GM23338 (cell line): ENCODE measurements at regions not wholly inside any gene's neighbourhood (a gene's known extent, or its start where the extent isn't known, plus 50 kb on each side); places are given as distances from the start of the nearest gene placed in this dataset.

Experiments
- CTCF ChIP-seq, 2 experiments: fragments of 200-600 bp in 1 of 2; sonication (generic) in 1 of 2; conservative IDR thresholded peaks; 2 replicates each; pipeline versions ENCODE4 v1.5.1 to v1.6.1; 2016 to 2017; ENCODE audit warnings: antibody characterized with exemption in 2 of 2, low read depth in 2 of 2, mild to moderate bottlenecking in 2 of 2, moderate library complexity in 1 of 2
- EZH2phosphoT487 ChIP-seq: fragments of 200-600 bp; sonication (generic); IDR thresholded peaks from one replicate; pipeline ENCODE4 v1.8.1; 2018; ENCODE audit warnings: antibody characterized with exemption; ENCODE audit not compliant: unreplicated experiment
- JUNB ChIP-seq: IDR thresholded peaks from one replicate; pipeline ENCODE4 v1.6.1; 2016; ENCODE audit warnings: antibody characterized with exemption; ENCODE audit not compliant: unreplicated experiment

- TF ChIP-seq CTCF (conservative IDR thresholded peaks at IDR 0.05; ENCODE audit: low read depth in 2 of 2), result no peak
- no peak for TF ChIP-seq EZH2phosphoT487
- no peak for TF ChIP-seq JUNB
Measured at GRCh38 chr12:58657190-58657589, 263.1 kb downstream of the LRIG3 start.
